NCI-H510A treated with DMSO at 0.1 percent for 48 hours (cell line): ENCODE measurements at regions not wholly inside any gene's neighbourhood (a gene's known extent, or its start where the extent isn't known, plus 50 kb on each side); places are given as distances from the start of the nearest gene placed in this dataset.

Experiments
- DNase-seq: peaks from one replicate; lab custom pipeline; 2025; lab: John Stamatoyannopoulos, UW

DNA sequence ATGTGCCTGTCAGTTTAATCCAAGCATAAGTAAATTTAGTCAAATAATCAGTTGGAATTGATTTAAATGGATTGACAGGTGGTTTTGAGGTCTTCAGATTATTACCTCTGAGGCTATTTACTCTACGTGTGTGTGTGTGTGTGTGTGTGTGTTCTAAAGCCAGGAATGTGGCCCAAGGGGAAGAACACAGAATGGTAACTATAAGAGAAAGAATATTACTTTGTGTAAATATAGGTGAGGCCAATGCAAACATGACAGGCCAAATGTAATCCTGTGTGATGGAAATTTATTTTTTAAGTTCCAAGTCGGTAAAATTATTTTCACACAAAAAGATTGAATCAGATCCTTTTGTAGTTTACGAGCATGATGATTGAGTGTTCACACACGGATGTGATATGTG lies 390.0 kb downstream of the PLK2 start:
- no peak for DNase-seq

DNA sequence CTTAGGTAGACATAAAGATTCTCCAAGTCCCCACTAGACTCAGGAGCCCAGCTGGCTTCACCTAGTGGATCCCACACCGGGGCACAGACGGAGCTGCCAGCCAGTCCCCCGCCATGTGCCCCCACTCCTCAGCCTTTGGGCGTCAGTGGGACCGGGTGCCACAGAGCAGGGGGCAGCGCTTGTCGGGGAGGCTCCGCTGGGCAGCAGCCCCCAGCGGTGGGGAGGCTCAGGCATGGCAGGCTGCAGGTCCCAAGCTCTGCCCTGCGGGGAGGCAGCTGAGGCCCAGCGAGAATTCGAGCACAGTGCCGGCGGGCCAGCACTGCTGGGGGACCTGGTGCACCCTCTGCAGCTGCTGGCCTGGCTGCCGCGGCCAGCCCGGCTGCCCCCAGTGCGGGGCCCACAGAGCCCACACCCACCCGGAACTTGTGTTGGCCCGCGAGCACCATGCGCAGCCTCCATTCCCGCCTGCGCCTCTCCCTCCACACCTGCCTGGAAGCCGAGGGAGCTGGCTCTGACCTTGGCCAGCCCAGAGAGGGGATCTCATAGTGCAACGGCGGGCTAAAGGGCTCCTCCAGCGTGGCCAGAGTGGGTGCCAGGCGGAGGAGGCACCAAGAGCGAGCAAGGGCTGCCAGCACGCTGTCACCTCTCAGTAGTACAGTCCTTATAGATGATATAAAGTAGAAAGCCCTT lies 390.7 kb downstream of the PLK2 start:
- no peak for DNase-seq

DNA sequence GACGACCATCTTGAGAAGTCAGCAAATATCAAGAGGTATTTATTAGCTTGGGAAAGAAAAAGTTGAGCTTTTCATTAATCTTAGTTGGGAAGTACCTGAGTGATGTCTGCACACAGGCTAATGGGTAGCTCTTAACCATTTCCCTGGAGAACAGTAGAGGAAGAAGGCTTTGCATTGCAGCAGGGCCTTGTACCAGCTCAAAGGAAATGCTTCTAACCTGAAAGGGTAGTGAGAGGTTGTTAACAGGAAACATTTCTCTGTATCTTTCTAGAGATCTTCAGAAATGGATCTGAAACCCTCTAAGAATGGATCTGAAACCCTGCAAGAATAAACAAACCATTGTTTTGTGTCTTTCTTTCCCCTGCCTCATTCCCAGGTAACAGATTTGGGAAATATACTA lies 393.3 kb downstream of the PLK2 start:
- no peak for DNase-seq

DNA sequence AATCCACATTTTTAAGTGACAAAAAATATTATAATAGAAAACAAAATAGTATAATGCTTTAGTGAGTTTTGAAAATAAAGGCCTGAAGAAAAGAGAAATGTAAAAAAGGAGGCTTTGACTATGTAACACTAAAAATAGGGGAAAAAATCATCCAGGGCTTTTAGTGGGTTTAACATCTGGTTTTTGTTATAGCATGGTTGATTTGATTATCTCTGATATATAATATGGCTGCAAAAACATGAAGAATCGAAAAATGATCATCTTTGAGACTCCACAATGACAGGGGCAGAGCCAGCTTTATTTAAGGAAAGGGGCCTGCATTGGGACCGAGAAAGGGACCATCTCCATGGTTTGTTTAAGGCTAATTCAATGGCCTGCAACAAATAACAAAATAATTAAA lies 393.8 kb downstream of the PLK2 start:
- DNase-seq: no peak

DNA sequence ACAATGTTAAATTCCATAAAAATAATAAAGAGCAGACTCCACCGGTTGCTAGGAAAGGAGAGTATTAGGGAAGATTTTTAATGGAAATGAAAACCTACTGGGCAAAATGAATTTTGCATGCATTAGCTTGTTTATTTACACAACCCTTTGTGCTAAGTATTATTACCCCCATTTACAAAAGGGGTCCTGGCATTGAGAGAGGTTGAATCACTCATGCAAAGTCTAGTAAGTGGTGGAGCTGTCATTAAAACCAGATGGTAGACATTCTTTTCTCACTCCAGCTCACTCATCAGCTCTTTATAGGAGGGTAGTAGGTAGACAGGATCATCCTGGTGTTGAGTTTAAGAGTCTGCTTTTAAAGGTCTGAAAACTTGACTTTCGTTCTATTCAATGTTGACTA lies 395.1 kb downstream of the PLK2 start:
- DNase-seq: no peak

DNA sequence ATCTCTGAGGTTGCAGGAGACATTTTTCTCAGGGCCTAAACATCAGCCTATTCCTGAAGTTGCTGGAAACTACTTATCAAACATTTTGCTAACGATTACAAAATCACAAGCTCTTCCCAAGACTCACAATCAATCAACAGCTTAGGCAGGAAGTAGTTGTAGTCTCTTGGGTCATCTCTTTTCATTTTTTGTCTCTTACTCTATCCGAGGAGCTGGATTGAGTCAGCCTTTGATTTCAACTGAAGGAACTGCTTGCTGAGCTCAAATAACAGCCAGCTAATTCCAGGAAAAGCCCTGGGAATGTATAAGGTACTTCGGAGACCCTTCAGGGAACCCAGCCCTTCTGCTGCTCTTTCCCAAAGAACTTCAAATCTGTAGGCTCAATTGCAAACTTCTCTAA lies 398.9 kb downstream of the PLK2 start:
- DNase-seq: no peak

DNA sequence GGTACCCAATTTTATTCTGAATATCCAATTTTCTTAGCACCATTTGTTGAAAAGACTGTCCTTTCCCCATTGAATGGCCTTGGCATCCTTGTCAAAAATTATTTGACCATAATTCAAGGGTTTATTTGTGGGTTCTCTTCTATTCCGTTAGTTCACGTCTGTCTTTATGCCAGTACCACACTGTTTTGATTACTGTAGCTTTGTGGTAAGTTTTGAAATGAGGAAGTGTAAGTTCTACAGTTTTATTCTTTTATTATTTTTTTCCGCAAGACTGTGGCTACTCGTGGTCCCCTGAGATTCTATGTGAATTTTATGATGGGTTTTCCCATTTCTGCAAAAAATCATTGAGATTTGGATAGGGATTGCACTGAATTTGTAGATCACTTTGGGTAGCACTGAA lies 402.6 kb downstream of the PLK2 start:
- DNase-seq: no peak

DNA sequence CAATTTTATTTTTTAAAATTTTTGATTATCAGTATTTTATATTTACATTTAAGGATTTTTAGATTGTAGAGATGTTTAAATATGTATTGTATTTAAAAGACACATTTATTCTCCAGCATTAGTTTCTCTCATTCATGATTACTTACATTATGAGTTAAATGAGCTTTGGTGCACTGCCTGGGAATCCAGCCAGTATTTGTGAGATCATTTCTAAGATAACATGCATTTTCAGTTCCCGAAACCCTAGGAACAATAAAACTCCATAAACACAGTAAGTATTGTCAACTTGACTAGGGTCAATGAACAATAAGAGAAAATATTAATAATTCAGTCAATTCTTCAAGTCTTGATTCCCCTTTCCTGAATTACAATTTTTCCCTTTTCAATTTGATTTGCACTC lies 403.3 kb downstream of the PLK2 start:
- no peak for DNase-seq

DNA sequence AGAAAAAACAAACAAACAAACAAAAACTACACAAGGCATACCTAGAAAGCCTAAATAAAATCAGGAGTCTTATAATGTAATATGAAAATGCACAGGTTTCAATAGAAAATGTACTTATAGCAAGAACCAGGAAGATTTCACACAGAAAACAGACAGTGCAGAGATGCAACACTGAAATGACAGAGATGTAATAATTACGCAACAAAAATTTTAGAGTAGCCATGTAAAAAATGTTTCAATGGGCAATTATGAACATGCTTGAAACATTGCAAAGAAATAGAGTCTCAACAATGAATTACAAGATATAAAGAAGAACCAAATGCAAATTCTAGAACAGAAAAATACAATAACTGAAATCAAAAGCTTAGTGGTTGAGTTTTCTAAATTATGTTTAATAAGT lies 405.9 kb downstream of the PLK2 start:
- no peak for DNase-seq

DNA sequence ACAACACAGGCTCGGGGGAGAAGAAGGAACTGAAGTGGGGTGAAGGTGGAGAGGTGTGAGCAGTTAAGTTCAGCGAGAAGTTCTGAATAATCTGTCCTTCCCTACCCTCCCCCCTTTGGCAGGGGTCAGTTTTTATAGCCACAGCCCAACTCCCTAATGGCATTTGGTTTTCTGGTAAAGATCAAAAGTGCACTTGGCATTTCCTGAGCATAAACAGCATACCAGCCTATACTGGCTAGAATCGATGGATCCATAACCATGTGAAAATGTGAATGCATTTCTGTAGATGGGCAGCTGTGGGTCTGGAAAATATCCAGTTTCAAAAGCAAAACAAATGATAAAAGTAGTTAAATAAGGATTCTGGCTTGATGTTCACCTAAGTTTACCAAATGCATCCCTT lies 410.9 kb downstream of the PLK2 start:
- no peak for DNase-seq

DNA sequence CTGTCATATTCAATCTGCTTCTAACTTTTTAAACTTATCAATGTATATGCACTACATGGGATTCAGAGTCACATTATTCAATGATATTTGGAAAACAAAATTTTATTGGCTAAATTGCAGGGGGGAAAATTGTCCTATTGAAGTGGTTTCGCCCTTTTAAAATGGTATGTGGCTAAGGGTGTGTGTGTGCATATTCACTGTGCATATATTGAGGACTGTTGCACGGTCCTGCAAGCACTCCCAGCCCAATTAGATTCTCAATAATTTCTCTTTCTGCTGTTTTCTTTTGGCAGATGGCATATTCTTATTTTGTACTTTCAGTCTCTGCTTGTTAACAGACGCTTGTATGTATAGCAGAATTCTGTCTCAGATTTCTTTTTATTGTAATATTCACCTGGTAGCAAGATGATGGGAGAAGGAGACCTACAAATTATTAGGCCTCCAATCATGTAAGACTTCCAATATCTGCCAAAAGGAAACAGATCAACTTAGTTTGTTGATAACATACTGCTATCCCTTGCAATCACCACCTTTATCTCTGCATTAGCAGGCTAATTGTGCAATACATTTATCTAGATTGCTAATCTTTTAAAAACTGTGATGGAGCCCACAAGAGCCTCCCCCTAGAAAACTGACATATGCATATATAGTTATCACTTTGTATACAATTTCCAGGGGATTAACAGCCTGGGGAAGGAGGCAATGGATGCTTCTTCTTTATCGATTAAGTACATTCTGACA lies 411.5 kb downstream of the PLK2 start:
- no peak for DNase-seq

DNA sequence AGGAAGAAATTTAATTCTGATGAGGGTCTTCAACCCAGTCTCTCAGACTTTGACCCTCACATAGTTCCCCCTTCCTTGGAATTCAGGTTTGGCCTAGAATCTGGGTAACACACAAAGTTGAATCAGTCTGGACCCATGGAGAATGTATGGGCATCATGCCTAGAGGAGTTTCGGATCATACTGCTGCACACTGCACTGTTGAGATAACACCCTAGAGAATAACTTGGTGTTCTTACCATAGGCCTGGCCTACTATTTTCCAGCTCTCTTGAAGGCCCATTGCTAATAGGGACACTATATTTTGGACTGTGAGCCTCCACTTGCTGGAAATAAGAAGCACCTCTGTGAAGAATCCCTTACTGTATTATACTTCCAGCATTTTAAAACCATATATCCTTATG lies 413.5 kb downstream of the PLK2 start:
- DNase-seq: no peak

DNA sequence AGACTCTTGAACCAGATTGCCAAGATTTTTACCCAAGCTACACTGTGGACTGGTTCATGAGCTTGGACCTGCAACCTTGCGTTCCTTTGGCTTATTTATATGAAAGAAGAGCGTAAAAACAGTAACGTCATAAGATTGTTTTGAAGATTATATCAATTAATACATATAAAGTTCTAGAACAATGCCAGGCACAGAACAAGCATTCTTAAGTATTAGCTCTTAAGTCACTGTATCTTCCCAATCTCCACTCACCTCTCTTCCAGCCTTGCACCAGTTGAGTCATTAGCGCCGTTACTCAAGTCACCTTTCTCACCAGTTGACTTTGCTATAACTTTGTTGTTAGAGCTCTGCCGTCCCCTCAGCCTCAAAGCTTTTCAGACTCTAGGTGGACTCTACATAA lies 415.7 kb downstream of the PLK2 start:
- DNase-seq: no peak

DNA sequence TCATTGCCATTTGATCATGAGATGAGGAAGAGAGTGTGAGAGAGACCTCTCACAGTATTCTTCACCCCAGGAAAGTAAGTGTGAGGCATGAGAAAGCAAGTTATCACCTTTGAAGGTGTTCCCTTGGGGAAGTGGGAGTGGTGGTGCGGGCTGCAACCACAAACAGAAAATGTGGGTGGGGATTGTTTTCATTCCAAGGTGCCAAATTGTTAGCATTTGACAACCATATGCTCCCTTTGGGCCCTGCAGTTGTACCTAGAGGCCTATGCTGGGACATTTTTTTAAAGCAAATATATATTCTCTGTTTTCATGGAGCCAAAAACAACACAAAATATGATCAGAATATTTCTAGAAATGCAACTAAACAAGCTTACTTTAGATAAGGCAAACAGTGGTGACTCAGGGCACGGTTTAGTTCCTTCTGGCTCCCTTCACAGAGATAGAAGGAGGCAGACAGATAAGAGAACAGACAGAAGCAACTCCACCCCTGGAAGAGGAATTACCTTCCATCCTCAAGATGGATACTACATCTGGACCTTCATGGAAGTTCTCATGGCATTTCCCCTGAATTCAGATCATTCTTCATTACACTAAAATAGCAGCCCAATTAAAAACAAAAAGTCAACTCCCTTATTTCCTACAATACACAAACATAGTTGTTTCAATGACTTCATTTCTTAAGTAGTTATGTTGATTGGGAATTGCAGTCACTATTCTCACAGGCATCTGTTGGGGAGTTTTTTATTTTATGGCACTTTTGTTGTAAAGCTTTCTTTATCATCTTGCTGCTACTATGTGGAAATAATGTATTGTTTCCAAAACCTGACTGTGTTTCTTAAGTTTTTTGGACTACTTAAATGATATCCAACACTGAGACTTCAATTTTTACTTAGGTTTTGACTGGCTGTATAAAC lies 416.6 kb downstream of the PLK2 start:
- DNase-seq: no peak

DNA sequence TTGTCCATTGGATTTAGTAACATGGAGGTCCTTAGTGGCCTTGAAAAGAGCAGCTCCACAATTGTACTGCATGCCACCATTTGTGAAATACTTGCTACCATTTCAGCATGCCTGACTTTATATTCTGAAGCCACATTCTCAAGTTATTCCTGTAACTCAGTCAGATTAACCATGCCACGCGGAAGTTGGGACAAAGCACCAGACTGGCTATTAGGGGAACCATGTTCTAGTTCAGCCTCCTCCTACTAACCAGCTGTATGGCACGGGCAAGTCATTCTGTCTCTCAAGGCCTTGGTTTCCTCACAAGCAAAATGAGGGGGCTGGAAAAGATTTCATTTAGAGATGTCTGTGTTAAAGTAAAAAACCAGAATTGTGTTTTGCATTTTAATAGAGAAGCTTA lies 418.0 kb downstream of the PLK2 start:
- DNase-seq: no peak

DNA sequence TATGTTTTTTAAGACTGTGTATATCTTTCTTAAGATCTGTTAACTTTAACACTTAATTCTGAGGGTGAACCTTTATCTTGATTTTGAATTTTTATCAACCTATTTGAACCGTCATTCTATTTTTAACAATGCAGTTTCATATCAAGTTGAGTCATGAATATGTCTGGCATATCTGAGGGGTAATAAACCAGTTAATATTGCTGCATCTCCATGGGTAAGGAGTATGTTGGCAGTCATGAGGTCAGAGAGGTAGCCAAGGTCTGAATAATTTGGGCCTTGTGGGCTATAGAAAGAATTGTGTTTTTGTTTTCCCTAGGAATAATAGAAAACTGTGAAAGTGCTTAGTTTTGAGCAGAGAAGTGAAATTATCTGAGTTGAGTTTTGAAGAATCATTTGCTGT lies 419.0 kb downstream of the PLK2 start:
- DNase-seq: no peak

DNA sequence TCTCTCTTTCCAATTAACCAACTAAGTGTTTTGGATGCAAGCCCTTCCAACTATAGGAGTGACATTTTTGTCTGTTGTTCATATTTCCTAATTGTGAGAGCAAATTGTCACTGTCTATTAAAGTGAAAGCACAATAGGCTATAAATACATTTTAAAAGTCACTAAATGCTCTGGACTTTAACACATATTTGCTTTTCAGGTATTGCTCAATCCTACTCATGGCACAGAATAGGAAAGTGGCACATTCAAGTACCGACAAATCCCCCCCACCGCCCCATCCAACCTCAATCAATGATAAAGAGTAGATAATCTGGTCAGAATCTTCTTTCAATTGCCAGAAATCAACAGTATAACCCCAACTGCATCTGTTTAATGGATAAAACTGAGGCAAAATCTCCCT lies 419.8 kb downstream of the PLK2 start:
- no peak for DNase-seq

DNA sequence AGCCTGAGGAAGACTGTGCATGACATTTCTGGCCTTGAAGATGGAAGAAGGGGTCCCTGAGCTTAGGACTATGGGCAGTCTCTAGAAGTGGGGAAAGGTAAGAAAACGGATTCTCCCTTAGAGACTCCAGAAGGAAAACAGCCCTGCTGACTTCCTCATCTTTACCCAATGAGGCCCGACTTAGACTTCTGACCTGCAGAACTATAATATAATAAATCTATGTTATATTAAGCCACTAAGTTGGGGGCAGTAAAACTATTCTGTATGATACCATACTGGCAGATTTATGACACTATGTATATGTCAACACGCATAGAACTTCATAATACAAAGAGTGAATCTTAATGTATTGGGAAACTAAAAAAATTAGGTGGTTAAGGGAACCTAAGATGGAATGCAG lies 422.0 kb downstream of the PLK2 start:
- no peak for DNase-seq

DNA sequence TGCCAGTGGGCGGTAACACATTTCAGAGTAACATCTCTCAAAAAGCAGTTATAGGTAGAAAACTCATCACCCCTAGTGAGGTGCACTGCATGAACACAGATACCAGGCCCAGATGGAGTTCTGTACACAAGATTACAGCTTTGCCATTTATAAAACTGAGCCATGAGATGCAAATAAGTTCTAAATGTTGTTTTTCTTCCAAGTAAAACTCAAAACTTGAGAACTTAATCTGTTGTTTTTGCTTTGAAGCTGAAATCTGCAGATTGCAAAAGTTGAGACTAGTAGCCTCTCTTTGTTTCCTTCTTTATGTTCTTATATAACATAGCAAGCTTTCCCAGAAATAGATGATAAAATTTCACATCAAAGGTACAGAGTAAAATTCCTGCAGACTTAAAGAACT lies 434.1 kb downstream of the PLK2 start:
- DNase-seq: no peak

DNA sequence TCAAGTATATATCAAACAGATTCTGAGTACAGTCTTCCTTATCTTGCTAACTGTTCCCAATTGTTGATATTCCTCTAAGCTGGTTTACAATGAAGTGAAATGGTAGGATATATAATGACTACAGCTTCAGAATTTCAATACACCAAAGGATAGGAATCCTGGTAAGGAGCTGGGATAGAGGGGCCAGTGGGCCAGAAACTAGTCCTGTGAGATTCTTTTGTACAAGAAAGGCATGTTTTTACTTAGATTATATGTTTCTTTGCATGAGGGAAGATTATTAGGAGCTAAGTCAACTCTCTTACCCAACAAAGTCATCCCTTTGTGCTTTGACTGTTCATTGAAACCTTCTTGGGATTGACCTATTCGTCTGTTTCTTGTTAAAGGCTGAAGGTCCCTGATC lies 435.7 kb downstream of the PLK2 start:
- DNase-seq: no peak

DNA sequence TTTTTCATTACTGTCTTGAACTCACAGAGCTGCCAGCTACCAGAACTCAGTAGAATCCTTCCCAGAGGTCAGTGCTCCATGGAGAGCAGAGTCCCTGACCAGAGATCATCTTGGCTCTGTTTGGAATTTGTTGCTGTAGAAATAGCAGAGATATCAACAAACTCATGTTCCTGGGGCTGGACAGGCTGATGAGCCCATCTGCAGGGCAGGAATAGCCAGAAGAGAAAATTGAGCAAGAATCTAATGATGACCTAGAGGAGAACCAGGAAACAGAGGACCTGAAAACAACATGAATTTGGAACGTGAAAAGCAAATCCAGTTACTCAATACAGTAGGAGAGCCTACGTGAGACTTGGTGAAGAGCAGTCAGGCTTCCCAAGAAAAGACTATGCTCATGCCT lies 437.8 kb downstream of the PLK2 start:
- no peak for DNase-seq

DNA sequence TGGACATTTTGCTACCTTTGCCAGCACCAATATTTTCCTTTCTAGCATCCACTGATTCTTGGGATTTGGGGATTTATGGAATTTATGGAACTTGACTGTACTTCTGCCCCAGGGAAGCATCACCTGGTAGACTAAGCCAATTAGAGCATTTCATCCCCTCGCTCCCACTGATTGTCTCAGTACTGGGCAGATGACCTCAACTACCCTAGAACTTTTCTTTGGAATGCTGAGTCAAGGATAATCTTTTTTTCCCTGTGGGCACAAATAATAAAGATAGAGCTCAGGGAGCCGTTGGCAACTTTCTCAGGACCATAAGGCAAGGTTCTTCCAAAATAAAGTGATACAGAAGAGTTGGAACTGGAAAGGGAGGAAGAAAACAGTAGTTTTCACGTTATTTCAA lies 438.4 kb downstream of the PLK2 start:
- no peak for DNase-seq

DNA sequence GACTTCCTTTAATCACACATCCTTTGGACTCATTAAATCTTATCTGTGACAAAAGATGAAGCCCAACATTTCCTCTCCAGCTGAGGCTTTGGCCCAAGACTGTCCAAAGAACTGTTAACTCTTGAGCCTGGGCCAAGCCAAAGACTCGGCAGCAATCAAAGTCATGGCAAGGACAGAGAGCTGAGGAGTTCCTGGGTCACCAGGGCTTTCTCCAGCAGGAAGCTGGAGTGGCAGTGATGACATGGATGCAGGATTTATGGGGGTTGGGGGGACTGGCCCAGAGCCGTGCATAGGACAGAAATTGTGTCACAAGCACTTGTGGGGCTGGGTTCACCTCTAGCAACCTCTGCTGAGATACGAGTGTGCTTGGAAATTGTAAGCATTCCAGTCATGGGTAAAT lies 440.3 kb downstream of the PLK2 start:
- no peak for DNase-seq
